NCI-H1105 (cell line): ENCODE measurements at regions not wholly inside any gene's neighbourhood (a gene's known extent, or its start where the extent isn't known, plus 50 kb on each side); places are given as distances from the start of the nearest gene placed in this dataset.

Experiments used
- DNase-seq: peaks from one replicate; lab custom pipeline; 2025; lab: John Stamatoyannopoulos, UW

DNA sequence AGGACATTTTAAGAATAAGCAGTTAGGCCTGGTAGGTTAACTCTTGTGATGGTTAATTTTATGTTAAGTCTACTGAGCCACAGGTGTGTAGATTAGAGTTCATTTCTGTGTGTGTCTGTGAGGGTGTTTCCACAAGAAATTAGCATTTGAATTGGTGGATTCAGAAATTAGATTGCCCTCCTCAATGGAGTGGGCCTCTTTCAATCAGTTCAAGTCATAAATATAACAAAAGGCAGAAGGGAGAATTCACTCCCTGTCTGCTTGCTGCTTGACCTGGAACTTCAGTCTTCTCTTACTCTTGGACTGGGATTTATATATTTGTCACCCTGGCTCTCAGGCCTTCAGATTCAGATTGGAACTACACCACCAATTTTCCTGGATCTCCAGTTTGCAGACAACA, 55.3 kb upstream of the POM121L12 start:
- no peak for DNase-seq

DNA sequence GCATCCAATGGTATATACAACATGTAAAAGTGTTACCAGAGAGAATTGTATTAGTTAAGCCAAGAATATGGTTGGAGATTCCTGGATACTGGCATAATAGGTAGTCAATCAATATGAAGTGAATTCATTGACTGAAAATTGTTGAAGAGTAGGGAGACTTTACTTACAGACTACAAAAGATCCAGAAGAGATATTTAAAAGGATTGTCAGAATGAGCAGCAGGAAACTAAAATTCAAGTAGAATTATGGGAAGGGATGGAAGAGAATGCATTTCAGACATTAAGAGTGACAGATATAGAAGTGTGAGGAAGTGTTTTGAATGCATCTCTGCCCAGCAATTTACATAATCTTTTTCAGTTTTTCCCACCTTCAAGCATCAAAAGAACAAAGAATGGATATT, 62.3 kb upstream of the POM121L12 start:
- DNase-seq = no peak

DNA sequence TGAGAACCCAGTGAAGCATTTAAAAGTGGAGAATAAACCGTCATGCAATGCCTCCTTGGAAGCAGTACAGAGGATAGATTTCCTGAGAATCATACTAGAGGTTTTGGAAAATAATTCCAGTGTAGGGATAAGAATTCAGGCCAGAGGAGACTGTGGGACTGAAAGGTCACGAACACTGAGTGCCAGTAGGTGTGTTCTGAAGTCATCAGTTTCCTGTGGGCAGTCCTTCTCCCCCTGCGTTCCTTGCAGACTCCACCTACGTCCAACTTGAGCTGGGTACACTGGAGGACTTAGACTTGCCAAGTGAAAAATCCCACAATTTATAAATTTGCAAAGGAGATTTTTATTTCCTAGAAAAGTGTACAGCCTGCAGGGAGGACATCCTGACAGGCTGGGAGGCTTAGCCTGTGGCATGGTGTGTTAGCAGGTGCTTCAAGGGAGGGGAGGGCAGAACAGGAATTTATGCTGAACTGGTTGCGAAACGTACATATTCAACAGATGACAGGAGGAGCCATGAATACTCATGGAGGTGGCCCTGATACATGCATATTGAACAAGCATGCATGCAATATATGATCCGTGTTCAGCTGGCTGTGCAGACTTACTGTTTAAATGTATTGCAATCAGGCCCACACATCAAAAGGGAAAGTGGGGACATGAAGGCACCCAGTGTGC, 72.9 kb upstream of the POM121L12 start:
- no peak for DNase-seq

DNA sequence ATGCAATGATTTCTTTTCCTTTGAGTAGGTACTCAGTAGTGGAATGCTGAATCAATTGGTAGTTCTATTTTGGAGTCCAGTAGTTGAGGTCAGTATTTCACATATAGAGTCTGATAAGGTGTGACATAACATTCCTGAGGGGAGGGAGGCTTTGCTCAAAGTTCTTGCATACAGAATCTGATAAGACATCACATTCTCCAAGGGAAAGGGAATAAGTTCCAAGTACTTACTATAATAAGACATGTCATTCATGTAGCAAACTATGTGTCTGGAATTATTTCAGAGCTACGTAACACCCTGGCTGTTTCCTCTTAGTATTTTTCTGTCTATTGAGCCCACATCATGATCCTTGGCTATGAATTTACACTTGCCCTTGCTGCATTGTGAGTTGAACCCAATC, 74.3 kb upstream of the POM121L12 start:
- no peak for DNase-seq

DNA sequence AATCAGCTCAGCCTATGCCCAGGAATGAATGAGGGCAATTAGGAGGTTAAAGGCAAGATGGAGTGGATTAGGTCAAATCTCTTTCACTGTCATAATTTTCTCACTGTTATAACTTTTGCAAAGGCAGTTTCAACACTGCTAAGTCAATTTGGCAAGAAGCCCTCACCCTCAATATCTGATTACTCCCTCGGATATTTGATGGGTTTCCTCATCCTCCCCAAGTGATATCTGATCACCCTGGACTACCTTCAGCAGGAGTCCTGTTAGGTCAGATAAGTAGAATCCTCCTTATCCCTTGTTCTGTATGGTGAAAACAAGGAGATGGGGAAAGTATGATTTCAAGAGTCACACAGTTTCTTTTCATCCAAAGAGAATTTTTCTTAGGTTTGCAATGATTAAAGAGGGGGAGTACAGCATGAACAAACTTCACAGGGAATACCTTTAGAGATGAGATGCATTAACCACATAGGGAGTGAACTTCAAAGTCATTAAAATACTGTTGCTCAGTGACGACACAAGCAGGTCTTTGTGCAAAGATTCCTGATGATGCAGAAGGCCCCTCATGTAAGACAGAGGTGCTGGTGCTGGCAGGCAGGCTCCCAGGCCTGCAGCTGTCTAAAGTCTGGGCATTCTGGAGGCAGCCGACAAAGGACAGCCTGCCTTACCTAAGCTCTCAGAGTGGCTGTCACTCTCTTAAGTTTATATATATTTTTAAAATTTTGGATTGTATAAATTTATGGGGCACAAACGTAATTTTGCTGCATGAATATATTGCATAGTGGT, 75.4 kb upstream of the POM121L12 start:
- DNase-seq = no peak

DNA sequence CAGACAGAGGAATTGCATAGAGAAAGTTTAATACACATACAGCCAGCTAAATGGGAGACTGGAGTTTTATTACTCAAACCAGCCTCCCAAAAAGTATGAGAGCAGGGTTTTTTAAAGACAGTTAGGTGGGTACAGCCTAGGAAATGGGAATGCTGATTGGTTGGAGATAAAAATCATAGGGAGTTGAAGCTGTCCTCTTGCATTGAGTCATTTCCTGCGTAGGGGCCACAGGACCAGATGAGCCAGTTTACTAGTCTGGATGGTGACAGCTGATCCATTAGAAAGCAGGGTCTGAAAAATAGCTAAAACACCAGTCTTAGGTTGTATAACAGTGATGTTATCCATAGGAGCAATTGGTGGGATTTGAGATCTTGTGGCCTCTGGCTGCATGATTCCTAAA, 76.1 kb upstream of the POM121L12 start:
- no peak for DNase-seq

DNA sequence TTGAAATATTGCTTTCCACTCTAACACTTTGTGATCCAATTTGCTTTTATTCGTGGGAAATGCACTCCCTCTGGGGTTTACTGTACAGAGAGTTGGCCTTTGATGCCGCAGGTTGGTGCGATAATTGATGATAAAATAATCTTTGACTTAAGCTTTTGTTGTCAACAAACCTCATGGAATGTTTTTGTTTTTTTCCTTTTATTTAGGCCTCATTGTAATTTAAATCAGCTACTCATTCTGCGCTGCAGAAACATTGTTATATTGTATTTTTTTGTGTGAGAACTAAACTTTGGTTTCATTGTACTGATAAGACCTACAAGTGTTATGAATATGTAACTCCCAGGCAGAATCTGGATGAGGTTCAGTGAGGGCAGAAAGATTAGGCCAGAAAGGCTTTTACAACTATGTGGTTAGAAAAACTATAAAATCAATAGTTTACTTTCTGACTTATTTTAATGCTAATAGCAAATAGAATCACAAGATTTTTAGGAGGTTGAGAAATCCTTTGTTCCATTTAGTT, 76.8 kb upstream of the POM121L12 start:
- DNase-seq = no peak

DNA sequence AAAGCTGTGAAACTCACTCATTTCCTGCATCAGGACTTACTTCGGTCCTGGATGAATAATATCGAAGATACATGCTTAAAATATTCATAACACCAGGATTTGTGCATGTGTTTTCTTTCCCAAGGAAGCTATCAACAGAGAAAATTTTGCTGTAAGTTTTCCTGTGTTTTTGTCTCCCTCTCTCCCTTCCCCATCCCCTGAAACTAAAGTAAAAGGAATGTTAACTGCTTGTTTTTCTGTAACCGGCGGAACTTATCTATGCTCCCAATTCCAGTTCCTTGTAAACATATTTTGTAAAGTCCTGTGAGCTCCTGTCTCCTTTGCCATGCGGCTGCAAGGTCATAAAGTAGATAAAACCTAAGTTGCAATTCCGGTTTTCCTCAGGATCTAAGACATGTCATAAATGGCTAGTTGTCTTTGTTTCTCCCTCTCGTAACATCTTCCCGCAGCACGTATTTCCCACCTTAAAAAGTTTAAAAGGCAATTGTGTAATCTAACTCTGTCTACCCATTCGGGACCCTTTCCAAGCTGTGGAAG, 79.0 kb upstream of the POM121L12 start:
- no peak for DNase-seq

DNA sequence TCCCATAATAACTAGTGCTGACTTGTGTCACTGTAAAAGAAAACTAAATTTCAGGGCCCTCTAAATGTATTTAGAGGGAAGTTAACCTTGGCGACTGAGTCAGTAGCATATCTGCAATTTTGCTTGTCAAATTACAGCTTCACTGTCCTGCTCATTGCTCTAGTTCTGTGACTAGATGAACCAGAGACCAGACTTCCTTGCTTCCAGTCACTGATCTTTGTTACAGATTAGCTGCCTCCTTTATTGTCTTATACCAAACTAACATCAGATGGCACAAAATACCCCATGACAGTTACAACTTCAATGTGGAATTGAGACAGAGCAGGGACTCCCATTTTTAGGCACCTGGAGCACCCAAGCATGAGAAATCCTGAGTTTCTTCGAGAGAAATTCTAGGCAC, 79.9 kb upstream of the POM121L12 start:
- DNase-seq = no peak

DNA sequence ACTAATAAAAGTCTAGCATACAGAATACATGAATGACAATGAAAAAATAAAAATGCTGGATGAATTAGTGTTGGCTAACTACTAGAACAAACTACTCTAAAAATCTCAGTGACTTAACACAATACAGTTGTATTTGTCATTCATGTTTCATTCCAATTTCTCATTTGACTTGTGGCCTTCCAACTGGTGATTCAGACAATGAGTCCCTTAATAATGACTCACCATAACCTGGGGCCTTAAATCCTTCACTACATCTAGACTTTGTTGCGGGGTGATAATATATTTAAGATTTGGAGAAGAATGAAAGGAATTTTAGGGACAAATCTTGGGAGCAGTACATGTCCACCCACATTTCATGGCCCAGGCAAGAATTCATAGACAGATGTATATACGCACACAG, 90.5 kb upstream of the POM121L12 start:
- no peak for DNase-seq

DNA sequence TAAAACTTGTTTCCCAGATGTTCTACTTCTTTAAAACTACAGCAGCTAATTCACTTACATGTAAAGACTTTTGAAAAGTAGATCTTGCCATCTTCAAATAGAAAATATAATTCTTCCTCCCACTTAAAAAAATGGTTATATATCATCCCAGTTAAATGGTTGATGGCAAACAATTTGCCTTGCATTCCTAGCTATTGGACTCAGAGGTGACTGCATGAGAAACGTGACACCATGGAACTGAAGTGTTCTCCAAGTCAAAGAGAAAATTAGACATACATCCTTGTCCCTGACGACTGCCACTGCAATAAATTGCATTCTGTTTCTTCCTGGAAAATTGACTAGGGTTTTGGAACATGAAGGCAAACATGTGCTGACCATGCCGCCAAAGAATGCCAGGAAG, 95.0 kb upstream of the POM121L12 start:
- DNase-seq = no peak

DNA sequence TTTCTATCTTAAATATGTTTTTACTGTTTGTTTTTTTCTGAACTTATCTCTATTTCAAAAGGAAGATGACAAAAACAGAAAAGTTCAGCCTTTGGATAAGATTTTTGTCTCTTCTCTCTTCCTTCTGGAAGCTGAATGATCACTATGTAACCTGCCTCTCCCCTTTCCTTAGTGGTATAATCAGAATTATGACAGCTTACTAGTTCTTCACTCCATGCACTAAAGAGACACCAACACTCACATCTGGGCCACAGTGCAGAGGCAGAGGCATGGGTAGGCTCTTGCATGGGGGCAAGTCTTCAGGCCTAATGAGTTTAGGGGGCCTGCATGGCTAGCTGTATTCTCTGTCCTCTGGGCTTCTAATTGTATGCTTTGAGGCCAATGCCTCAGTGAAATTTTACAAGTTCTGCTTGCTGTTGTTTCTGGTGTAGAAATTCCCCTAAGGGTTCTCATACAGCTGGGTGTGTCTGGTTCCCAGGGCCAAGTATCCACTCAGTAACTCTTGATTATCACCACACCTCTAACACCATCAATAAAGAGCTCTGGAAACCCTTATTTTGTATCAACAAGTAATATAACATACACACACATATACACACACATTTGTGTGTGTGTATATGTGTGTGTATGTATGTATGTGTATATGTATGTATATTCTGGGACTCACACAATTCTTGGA, 96.8 kb upstream of the POM121L12 start:
- DNase-seq = no peak

DNA sequence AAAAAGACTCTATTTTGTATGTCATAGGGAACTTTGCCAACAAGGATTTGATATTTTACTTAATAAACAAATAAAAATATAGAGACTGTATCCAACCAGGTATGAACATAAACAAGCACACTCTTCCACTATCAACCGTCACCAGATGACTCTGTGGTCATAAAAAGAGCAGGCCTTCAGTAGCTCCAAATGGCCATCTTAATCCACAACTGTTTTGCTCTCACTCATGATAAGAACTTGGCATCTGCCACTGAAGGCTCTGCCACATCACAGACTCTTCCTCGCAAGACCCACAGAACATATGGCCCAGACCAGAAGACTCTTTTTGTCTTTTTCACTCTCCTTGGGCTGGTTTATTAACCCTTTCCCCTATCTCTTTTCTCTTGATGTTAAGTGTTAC, 98.7 kb upstream of the POM121L12 start:
- no peak for DNase-seq

DNA sequence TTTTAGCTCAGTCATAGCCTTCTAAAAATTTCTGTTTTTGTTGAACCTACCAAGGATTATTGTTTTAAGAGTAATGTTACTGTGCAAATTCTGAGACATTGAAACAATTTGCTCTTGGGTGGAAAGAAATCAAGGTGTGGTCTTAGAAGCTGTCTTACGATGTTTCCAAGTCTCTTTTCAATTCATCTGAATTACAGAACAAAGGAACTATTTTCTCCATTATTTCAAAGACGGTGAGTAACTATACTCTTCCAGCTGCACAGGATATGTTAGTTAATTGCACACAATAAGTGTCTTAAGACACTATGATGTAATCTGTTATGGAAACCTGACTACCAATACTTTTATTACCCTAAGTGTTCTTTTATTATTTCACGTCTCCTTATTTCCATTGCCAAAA, 106.8 kb upstream of the POM121L12 start:
- no peak for DNase-seq

DNA sequence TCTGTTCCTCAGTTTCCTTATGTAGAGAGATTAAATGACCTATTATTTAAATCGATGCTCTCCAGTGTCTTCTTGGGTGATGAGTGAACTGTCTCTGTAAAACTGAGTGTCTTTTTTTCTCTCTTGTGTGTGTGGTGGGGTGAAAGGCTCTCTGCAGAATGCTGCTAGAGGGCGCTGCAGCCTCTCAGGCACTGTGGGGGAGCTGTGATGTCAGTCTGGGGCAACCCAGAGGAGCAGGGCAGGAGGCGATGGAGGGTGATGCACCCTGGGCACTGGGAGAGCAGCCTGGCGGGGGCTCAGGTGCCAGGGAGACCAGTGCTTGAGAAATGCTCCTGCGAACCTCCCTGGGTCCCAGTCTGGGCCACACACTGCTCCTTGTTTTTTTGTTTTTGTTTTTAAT, 110.1 kb upstream of the POM121L12 start:
- DNase-seq = no peak

DNA sequence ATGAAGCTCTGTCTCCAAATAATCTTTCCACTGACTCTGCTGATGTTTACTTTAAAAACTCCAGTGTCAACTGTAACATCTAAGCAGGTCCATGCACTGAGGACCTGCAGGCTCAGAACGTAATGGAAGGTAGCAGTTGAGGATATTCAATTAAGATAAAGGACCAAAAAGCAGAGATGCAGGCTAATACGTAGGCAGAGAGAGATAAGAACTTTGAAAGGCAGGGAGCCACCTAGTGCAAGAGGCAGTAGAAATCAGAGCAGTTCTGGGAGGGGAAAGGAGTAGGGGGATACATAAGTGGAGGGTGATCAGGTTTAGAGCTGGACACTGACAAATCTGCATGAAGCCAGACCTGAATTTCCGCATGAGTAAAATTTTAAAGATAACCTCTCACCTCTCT, 114.5 kb upstream of the POM121L12 start:
- DNase-seq = no peak

DNA sequence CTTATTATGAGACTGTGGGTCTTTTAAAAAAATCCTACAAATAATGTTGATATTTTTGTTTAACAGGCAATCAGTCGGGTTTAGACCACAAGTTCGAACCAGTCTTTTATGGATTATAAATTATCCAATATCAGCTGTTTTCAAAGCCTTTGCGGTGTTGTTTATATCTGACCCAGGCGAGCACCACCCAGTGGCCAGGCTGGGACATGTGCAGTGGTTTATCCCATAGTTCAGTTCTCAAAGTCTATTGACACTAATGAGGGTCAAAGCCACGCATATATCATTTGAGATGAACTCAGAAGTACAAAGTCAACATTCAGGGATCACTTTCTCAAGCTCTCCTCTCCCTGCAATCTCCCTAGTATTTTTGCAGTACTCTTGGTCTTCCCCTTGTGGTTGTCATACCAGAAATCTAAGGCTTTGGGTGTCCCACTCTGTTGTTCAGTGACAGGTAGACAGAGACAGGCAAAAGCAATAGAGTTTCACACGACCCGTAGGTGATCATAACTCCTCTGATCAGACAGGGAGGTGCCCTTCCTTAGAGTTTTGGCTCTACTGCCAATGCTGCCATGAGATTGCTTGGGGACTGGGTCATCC, 117.4 kb upstream of the POM121L12 start:
- no peak for DNase-seq

DNA sequence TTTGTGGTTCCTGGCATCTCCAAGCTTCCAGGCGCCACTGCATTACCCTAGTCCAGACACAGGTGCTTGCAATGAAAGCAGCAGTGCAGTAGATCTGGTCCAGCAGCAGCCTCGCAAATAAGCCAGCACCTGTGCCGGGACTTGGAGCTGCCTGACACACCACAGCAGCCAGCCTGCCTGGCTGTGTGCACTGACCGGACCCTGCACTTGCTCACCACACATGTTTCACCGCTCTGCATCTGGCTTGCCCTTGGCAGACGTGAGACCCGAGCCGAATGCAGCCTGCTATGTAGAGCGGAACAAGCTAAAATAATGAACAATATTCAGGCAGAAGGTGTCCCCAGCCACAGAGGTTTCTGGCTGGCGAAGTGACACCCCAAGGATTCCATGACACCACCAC, 123.6 kb upstream of the POM121L12 start:
- no peak for DNase-seq

DNA sequence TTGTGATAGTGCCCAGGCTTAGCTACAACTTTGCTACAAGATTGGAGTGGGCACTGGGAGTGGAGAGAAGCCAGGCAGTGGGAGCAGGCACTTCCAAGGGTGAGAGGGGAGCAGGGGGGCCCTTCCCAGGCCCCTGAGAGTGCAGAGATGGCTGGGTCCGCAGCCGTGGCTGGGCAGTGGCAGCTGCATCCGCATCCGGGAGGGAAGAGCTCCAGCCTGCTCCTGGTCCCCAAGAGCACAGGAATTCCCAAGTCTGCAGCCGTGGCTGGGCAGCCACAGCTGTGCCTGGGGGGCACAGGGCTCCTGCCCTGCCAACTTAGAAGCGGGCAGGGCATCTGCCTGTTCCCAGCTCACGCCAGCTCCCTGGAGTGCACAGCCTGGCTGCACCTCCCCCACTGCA, 124.1 kb upstream of the POM121L12 start:
- no peak for DNase-seq

DNA sequence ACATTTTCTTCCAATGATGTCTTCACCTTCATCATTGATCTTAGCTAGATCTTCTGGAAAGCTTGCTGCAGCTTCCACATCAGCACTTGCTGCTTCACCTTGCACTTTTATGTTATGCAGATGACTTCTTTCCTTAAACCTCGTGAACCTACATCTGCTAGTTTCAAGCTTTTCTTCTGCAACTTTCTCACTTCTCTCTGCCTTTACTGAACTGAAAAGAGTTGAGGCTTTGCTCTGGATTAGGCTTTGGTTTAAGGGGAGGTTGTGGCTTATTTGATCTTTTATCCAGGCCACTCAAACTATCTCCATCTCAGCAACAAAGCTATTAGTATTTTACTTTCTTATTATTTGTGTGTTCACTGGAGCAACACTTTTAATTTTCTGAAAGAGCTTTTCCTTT, 125.5 kb upstream of the POM121L12 start:
- DNase-seq = no peak

DNA sequence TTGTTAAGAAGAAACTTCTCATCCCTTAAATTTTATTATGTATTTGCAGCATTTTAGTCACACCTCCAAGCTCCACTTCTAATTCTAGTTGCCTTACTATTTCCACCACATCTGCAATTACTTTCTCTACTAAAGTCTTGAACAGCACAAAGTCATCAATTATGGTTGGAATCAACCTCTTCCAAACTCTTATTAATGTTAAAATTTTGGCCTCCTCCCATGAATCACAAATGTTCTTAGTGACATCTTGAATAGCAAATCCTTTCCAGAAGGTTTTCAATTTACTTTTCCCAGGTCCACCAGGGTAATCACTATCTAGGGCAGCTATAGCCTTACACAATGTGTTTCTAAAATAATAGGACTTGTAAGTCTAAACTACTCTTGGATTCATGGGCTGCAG, 126.3 kb upstream of the POM121L12 start:
- DNase-seq = no peak

DNA sequence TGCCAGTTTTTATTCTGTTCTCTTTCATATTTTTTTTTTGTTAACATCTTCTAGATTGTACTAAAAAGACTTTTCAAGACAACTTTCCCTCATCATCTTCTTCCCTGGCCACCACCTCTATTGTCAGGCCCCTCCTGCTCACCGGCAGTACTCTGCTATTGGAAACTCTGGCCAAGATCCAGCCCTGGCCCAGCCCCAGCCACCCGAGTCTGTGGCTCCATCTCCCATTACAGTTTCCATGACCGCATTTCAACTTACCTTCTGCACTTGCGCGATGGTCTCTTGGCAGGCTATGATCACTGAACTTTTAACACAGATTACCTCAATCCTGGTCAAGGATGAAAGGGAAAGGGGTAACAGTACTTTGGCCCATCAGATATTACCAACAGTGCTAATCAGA, 137.7 kb upstream of the POM121L12 start:
- DNase-seq = peak; percentile 1
